Stomach (tissue), 8 donors: ENCODE measurements at regions not wholly inside any gene's neighbourhood (a gene's known extent, or its start where the extent isn't known, plus 50 kb on each side); places are given as distances from the start of the nearest gene placed in this dataset.
A peak's percentile ranks its signal among the peaks of the same experiment; 100 is the strongest.

ENCODE experiments used
- DNase-seq, 2 donors: peaks; one replicate each; pipeline versions ENCODE4 v3.0.0 to v3.0.0-alpha.2; 2013 to 2019
- H3K27ac ChIP-seq, 5 donors: fragments of 200-600 bp in 4 of 5; sonication (generic) in 4 of 5; one replicate each; pipeline ENCODE4 v1.5.1; 2013 to 2019; ENCODE audit warnings: mild to moderate bottlenecking in 1 of 5, moderate library complexity in 1 of 5
- H3K27me3 ChIP-seq, 3 donors: fragments of 200-600 bp; sonication (generic); one replicate each; pipeline ENCODE4 v1.5.1; 2017 to 2019; ENCODE audit warnings: mixed run types in 1 of 3
- H3K36me3 ChIP-seq, 4 donors: fragments of 200-600 bp; sonication (generic); 1 replicate in 3 of 4; 2 replicates in 1 of 4; pipeline ENCODE4 v1.5.1; 2016 to 2019
- H3K4me1 ChIP-seq, 4 donors: fragments of 200-600 bp; sonication (generic); one replicate each; pipeline ENCODE4 v1.5.1; 2016 to 2019
- H3K4me3 ChIP-seq, 4 donors: fragments of 200-600 bp; sonication (generic) in 3 of 4; one replicate each; pipeline ENCODE4 v1.5.1; 2016 to 2019; ENCODE audit warnings: mild to moderate bottlenecking in 1 of 4
- H3K9me3 ChIP-seq, 4 donors: fragments of 200-600 bp; sonication (generic); one replicate each; pipeline ENCODE4 v1.5.1; 2016 to 2019
- EP300 ChIP-seq: sonication (generic); formaldehyde crosslinking; IDR thresholded peaks from one replicate; pipeline ENCODE4 v1.6.1; 2017; ENCODE audit warnings: antibody characterized with exemption
- POLR2A ChIP-seq, 4 donors: fragments of 450-650 bp; IDR thresholded peaks; one replicate each; pipeline ENCODE4 v1.6.1; 2016; ENCODE audit warnings: antibody characterized with exemption in 4 of 4, control low read depth in 2 of 4, mild to moderate bottlenecking in 1 of 4, moderate library complexity in 1 of 4
- POLR2AphosphoS5 ChIP-seq, 3 donors: sonication (generic); formaldehyde crosslinking; IDR thresholded peaks; one replicate each; pipeline ENCODE4 v1.6.1; 2016; ENCODE audit warnings: antibody characterized with exemption in 3 of 3
- WGBS, 5 donors: extraction: QIAGEN DNeasy Blood & Tissue Kit in 3 of 5; methylation state at CpG; one replicate each; pipeline versions ENCODE4 v1.1.5 to v1.1.7; 2013 to 2018; 5-methylcytosine and 5-hydroxymethylcytosine counted together
- intact Hi-C: fragments of 100-400 bp; cut with DNase I; formaldehyde crosslinking; loops from one replicate; pipeline ENCODE4 v1.15.1; 2023; ENCODE audit warnings: low total_unique reads
- TF ChIP-seq, protein P1 (sequence below), 7 experiments: fragments of 450-650 bp in 4 of 7; fragments of 200-600 bp in 3 of 7; sonication (generic) in 3 of 7; IDR thresholded peaks; one replicate each; pipeline ENCODE4 v1.5.1; 2016 to 2019; ENCODE audit warnings: antibody characterized with exemption in 7 of 7, control low read depth in 2 of 7, mild to moderate bottlenecking in 1 of 7
- donor health status: healthy with polysubstance abuse.
- donor health status: Bipolar disorder and iron deficiency.
- donor health status: healthy.

DNA sequence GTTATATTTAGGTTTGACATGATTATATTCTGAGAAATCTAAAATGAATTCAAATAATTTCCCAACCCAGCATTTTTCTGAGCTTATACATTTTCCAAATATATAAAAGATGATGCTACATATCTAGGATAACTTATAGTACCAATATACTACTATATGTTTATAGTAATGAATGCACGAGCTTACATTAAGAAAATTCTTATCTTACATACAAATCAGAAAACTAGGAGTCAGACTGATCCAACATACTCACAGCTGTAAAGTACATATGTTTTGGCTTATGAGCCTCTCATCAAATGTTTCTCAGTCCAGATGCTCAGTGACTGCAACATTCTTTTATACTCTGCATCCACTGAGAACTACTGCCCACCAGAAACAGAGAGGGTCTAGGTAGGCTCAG, 491.3 kb upstream of the KLF12 start:
- H3K27me3 ChIP-seq: no peaks in the 10 kb centered on the region
- 58 to 79% (median 77%) methylated on average over 1 of the region's 1 CpG for WGBS, 5 donors
- DNase-seq: peak in 1 of 2 donors; percentile 5
- TF ChIP-seq, protein P1, sequence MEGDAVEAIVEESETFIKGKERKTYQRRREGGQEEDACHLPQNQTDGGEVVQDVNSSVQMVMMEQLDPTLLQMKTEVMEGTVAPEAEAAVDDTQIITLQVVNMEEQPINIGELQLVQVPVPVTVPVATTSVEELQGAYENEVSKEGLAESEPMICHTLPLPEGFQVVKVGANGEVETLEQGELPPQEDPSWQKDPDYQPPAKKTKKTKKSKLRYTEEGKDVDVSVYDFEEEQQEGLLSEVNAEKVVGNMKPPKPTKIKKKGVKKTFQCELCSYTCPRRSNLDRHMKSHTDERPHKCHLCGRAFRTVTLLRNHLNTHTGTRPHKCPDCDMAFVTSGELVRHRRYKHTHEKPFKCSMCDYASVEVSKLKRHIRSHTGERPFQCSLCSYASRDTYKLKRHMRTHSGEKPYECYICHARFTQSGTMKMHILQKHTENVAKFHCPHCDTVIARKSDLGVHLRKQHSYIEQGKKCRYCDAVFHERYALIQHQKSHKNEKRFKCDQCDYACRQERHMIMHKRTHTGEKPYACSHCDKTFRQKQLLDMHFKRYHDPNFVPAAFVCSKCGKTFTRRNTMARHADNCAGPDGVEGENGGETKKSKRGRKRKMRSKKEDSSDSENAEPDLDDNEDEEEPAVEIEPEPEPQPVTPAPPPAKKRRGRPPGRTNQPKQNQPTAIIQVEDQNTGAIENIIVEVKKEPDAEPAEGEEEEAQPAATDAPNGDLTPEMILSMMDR (IDR thresholded peaks at IDR 0.05): no peak
- TF ChIP-seq EP300 (no peak), POLR2AphosphoS5 (IDR thresholded peaks at IDR 0.05) (no peak), POLR2A (IDR thresholded peaks at IDR 0.05) (no peak)
- H3K9me3 ChIP-seq: no peaks in the 10 kb centered on the region
- no peak overlapping the region for H3K4me3 ChIP-seq
- H3K4me1 ChIP-seq: no peaks in the 10 kb centered on the region
- no peak overlapping the region for H3K27ac ChIP-seq
- intact Hi-C loops: no loop called here
- H3K36me3 ChIP-seq: no peaks in the 10 kb centered on the region

DNA sequence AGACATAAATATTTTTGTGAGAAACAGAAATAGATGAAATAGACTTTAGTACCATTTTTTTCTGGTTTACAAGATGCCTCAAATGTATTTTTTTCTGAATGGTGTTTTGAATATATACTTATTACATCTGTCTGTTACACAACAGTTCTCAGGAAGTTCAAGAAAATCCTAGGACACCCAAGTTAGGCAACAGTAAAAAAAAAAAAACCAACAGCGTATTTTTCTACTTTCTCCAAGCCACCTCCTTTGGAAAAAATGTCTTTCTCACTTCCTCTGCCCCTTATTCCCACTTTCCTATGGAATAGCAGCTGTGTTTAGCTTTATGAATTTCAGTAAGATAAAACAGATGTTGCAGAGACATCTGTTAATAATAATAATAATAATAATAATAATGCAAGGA, 489.6 kb upstream of the KLF12 start:
- no peaks in the 10 kb centered on the region for H3K9me3 ChIP-seq
- TF ChIP-seq EP300 (no peak), POLR2AphosphoS5 (IDR thresholded peaks at IDR 0.05) (no peak), POLR2A (IDR thresholded peaks at IDR 0.05) (no peak)
- TF ChIP-seq, protein P1 (IDR thresholded peaks at IDR 0.05): no peak
- 63 to 71% (median 68%) methylated on average over 1 of the region's 1 CpG for WGBS, 5 donors
- H3K27ac ChIP-seq: no peak overlapping the region
- no peaks in the 10 kb centered on the region for H3K27me3 ChIP-seq
- H3K4me3 ChIP-seq: no peak overlapping the region
- no peak for DNase-seq
- no peaks in the 10 kb centered on the region for H3K4me1 ChIP-seq
- no peaks in the 10 kb centered on the region for H3K36me3 ChIP-seq
- intact Hi-C loops: no loop called here

GRCh38 chr13:74622284-74622683, 488.1 kb upstream of the KLF12 start:
- no peaks in the 10 kb centered on the region for H3K9me3 ChIP-seq
- no peaks in the 10 kb centered on the region for H3K36me3 ChIP-seq
- H3K4me3 ChIP-seq: no peak overlapping the region
- H3K27me3 ChIP-seq: no peaks in the 10 kb centered on the region
- intact Hi-C loops: no loop called here
- WGBS, 5 donors: 36 to 50% (median 38%) methylated on average over 1 of the region's 1 CpG
- no peak overlapping the region for H3K27ac ChIP-seq
- H3K4me1 ChIP-seq: no peaks in the 10 kb centered on the region
- DNase-seq: no peak
- TF ChIP-seq POLR2AphosphoS5 (IDR thresholded peaks at IDR 0.05) (no peak), POLR2A (IDR thresholded peaks at IDR 0.05) (no peak), EP300 (no peak)
- TF ChIP-seq, protein P1 (IDR thresholded peaks at IDR 0.05): no peak

DNA sequence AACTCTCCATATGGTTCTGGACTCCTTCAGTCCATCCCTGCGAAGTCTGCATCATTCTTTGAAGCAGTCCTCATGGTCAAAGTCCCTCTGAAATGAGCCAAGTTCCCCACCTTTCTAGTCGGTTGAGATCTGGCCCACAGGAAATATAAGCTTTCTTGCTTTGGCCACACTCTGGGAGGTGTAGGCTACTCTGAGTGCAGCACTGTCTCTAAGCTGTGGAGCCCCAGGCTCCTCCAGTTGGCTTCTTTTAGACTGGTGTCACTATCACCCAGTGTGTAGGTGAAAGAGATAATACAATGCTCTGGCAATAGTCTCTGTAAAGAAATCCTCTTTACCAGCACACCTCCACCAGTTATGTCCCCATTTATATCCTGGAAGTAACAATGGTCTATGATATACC, 486.5 kb upstream of the KLF12 start:
- H3K27me3 ChIP-seq: no peaks in the 10 kb centered on the region
- H3K9me3 ChIP-seq: no peaks in the 10 kb centered on the region
- no peak for DNase-seq
- H3K4me3 ChIP-seq: no peak overlapping the region
- 40 to 68% (median 55%) methylated on average over 2 of the region's 2 CpGs for WGBS, 5 donors
- H3K27ac ChIP-seq: no peak overlapping the region
- no peaks in the 10 kb centered on the region for H3K36me3 ChIP-seq
- no peaks in the 10 kb centered on the region for H3K4me1 ChIP-seq
- intact Hi-C loops: no loop called here
- TF ChIP-seq EP300: no peak
- TF ChIP-seq, protein P1 (IDR thresholded peaks at IDR 0.05): no peak
- TF ChIP-seq POLR2A (IDR thresholded peaks at IDR 0.05): no peak
- TF ChIP-seq POLR2AphosphoS5 (IDR thresholded peaks at IDR 0.05): no peak
